Smooth muscle cell (in vitro differentiated cells): ENCODE measurements at regions not wholly inside any gene's neighbourhood (a gene's known extent, or its start where the extent isn't known, plus 50 kb on each side); places are given as distances from the start of the nearest gene placed in this dataset.

Source experiments
- DNase-seq: peaks from one replicate; lab custom pipeline; 2025; ENCODE audit not compliant: unreplicated experiment; lab: John Stamatoyannopoulos, UW
- H2AFZ ChIP-seq: fragments of 200-600 bp; sonication (generic); 2 replicates; pipeline ENCODE4 v1.6.0; 2016; ENCODE audit warnings: antibody characterized with exemption, low read depth, mild to moderate bottlenecking
- H3F3A ChIP-seq: fragments of 200-600 bp; sonication (generic); 2 replicates; pipeline ENCODE4 v1.6.0; 2017; ENCODE audit warnings: antibody characterized with exemption, low read depth
- H3K27ac ChIP-seq: fragments of 200-600 bp; sonication (generic); 2 replicates; pipeline ENCODE4 v1.5.1; 2016; ENCODE audit warnings: low read depth, mild to moderate bottlenecking
- H3K27me3 ChIP-seq: fragments of 200-600 bp; sonication (generic); 2 replicates; pipeline ENCODE4 v1.6.1; 2016; ENCODE audit warnings: low read depth, mild to moderate bottlenecking
- H3K36me3 ChIP-seq: fragments of 200-600 bp; sonication (generic); 2 replicates; pipeline ENCODE4 v1.5.1; 2016; ENCODE audit warnings: low read depth
- H3K4me1 ChIP-seq: fragments of 200-600 bp; sonication (generic); 2 replicates; pipeline ENCODE4 v1.5.1; 2016; ENCODE audit warnings: low read depth
- H3K4me2 ChIP-seq: fragments of 200-600 bp; sonication (generic); 2 replicates; pipeline ENCODE4 v1.6.0; 2016; ENCODE audit warnings: mild to moderate bottlenecking
- H3K4me3 ChIP-seq: fragments of 200-600 bp; sonication (generic); 2 replicates; pipeline ENCODE4 v1.5.1; 2016; ENCODE audit warnings: mild to moderate bottlenecking
- H3K79me2 ChIP-seq: fragments of 200-600 bp; sonication (generic); 2 replicates; pipeline ENCODE4 v1.6.0; 2016; ENCODE audit warnings: low read depth, mild to moderate bottlenecking
- H3K9ac ChIP-seq: fragments of 200-600 bp; sonication (generic); 2 replicates; pipeline ENCODE4 v1.6.0; 2016; ENCODE audit warnings: low read depth
- H3K9me3 ChIP-seq: fragments of 200-600 bp; sonication (generic); replicated peaks from 2 replicates; pipeline ENCODE4 v1.5.1; 2016; ENCODE audit warnings: low read depth
- H4K20me1 ChIP-seq: fragments of 200-600 bp; sonication (generic); 2 replicates; pipeline ENCODE4 v1.6.0; 2016; ENCODE audit warnings: low read depth
- CTCF ChIP-seq: fragments of 200-600 bp; sonication (generic); IDR thresholded peaks from 2 replicates; pipeline ENCODE4 v1.5.1; 2017; ENCODE audit warnings: borderline replicate concordance, mild to moderate bottlenecking, antibody characterized with exemption; ENCODE audit not compliant: insufficient read depth, poor library complexity, severe bottlenecking
- WGBS: methylation state at CpG from one replicate; pipeline ENCODE4 v1.1.7; 2016; ENCODE audit warnings: low lambda C conversion rate; 5-methylcytosine and 5-hydroxymethylcytosine counted together

GRCh38 chr10:1807924-1808323, 70.6 kb upstream of the ADARB2 start:
- no peak for TF ChIP-seq CTCF
- no peak overlapping the region for H3K9ac ChIP-seq
- H3K4me2 ChIP-seq = no peak overlapping the region
- no peaks in the 10 kb centered on the region for H3K36me3 ChIP-seq
- 91% methylated on average over 25 of the region's 25 CpGs for WGBS
- no peak overlapping the region for H2AFZ ChIP-seq
- H3K79me2 ChIP-seq = no peaks in the 10 kb centered on the region
- H3K27ac ChIP-seq = no peak overlapping the region
- H3K4me3 ChIP-seq = no peak overlapping the region
- H3F3A ChIP-seq = no peaks in the 10 kb centered on the region
- no peaks in the 10 kb centered on the region for H3K9me3 ChIP-seq
- no peaks in the 10 kb centered on the region for H3K4me1 ChIP-seq
- H3K27me3 ChIP-seq = no peaks in the 10 kb centered on the region
- no peaks in the 10 kb centered on the region for H4K20me1 ChIP-seq
- no peak for DNase-seq

- no peak for TF ChIP-seq CTCF
- Histone ChIP-seq H3K4me3 (no peak overlapping the region), H3K79me2 (no peaks in the 10 kb centered on the region), H3K9me3 (no peaks in the 10 kb centered on the region), H2AFZ (no peak overlapping the region), H3F3A (no peaks in the 10 kb centered on the region), H4K20me1 (no peaks in the 10 kb centered on the region), H3K27ac (no peak overlapping the region), H3K4me1 (no peaks in the 10 kb centered on the region), H3K27me3 (no peaks in the 10 kb centered on the region), H3K36me3 (no peaks in the 10 kb centered on the region), H3K4me2 (no peak overlapping the region), H3K9ac (no peak overlapping the region)
- WGBS = 93% methylated on average over 9 of the region's 9 CpGs
- no peak for DNase-seq
Observed at GRCh38 chr10:1807196-1807595, 69.9 kb upstream of the ADARB2 start.

GRCh38 chr10:1802413-1802812, 65.1 kb upstream of the ADARB2 start:
- Histone ChIP-seq H3K79me2 (no peaks in the 10 kb centered on the region), H3K27ac (no peak overlapping the region), H3K4me1 (no peaks in the 10 kb centered on the region), H2AFZ (no peak overlapping the region), H3F3A (no peaks in the 10 kb centered on the region), H4K20me1 (no peaks in the 10 kb centered on the region), H3K9ac (no peak overlapping the region), H3K9me3 (no peaks in the 10 kb centered on the region), H3K27me3 (no peaks in the 10 kb centered on the region), H3K4me2 (no peak overlapping the region), H3K4me3 (no peak overlapping the region), H3K36me3 (no peaks in the 10 kb centered on the region)
- DNase-seq = no peak
- WGBS = 93% methylated on average over 2 of the region's 2 CpGs
- no peak for TF ChIP-seq CTCF

- Histone ChIP-seq H2AFZ (no peak overlapping the region), H3F3A (no peaks in the 10 kb centered on the region), H3K4me3 (no peak overlapping the region), H4K20me1 (no peaks in the 10 kb centered on the region), H3K9me3 (no peaks in the 10 kb centered on the region), H3K27ac (no peak overlapping the region), H3K4me2 (no peak overlapping the region), H3K4me1 (no peaks in the 10 kb centered on the region), H3K79me2 (no peaks in the 10 kb centered on the region), H3K36me3 (no peaks in the 10 kb centered on the region), H3K27me3 (no peaks in the 10 kb centered on the region), H3K9ac (no peak overlapping the region)
- WGBS = 82% methylated on average over 9 of the region's 9 CpGs
- no peak for TF ChIP-seq CTCF
- DNase-seq = no peak
Observed at GRCh38 chr10:1788401-1788800, 51.1 kb upstream of the ADARB2 start.
